H1 (cell line): ENCODE measurements at regions not wholly inside any gene's neighbourhood (a gene's known extent, or its start where the extent isn't known, plus 50 kb on each side); places are given as distances from the start of the nearest gene placed in this dataset.

Experiments used
- EGR1 ChIP-seq: IDR thresholded peaks from 2 replicates; pipeline ENCODE4 v1.6.1; 2011; ENCODE audit warnings: low read depth, low read length, borderline replicate concordance
- POLR2A ChIP-seq, 2 experiments: IDR thresholded peaks; 1 replicate in 1 of 2; 2 replicates in 1 of 2; pipeline ENCODE4 v1.6.1; 2011; ENCODE audit warnings: low read depth in 2 of 2, low read length in 2 of 2, mild to moderate bottlenecking in 2 of 2; ENCODE audit errors: control extremely low read depth in 1 of 2
- SIN3A ChIP-seq, 2 experiments: IDR thresholded peaks in 1 of 2; conservative IDR thresholded peaks in 1 of 2; 2 replicates each; pipeline ENCODE4 v1.6.1; 2011 to 2012; ENCODE audit warnings: low read length in 2 of 2, improper control_type of control experiment in 1 of 2, low read depth in 1 of 2, mild to moderate bottlenecking in 1 of 2
- SP4 ChIP-seq: IDR thresholded peaks from 2 replicates; pipeline ENCODE4 v1.6.1; 2012; ENCODE audit warnings: low read length, inconsistent platforms
- TF ChIP-seq, protein P1 (sequence below), 3 experiments: IDR thresholded peaks; 1 replicate in 2 of 3; 2 replicates in 1 of 3; pipeline versions ENCODE4 v1.5.1 to v1.6.1; 2011; ENCODE audit warnings: low read length in 3 of 3, mild to moderate bottlenecking in 3 of 3, inconsistent platforms in 2 of 3, low read depth in 1 of 3, moderate library complexity in 1 of 3; ENCODE audit not compliant: insufficient read depth in 1 of 3; ENCODE audit errors: control extremely low read depth in 1 of 3

DNA sequence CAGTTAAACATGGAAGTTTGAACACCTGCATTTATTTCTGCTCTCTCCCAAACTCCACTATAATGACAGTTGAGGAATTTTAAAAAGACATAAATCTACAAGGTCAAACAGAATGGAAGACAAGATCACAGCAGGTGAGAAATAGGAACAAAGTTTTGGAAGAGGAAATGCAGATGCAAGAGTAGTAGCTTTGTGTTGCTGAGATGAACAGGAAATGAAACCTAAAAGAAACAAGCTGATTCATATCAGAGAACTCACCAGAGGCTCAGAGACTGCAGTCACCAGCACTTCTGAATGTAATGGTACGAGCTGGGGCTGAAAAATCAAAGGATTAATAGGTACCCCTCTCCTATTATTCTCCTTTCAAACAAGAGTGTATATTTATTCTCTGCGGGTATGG, 459.9 kb downstream of the RAP2B start:
- TF ChIP-seq, protein P1, sequence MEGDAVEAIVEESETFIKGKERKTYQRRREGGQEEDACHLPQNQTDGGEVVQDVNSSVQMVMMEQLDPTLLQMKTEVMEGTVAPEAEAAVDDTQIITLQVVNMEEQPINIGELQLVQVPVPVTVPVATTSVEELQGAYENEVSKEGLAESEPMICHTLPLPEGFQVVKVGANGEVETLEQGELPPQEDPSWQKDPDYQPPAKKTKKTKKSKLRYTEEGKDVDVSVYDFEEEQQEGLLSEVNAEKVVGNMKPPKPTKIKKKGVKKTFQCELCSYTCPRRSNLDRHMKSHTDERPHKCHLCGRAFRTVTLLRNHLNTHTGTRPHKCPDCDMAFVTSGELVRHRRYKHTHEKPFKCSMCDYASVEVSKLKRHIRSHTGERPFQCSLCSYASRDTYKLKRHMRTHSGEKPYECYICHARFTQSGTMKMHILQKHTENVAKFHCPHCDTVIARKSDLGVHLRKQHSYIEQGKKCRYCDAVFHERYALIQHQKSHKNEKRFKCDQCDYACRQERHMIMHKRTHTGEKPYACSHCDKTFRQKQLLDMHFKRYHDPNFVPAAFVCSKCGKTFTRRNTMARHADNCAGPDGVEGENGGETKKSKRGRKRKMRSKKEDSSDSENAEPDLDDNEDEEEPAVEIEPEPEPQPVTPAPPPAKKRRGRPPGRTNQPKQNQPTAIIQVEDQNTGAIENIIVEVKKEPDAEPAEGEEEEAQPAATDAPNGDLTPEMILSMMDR (IDR thresholded peaks at IDR 0.05; ENCODE audit: control extremely low read depth in 1 of 3, insufficient read depth in 1 of 3, low read depth in 1 of 3, low read length in 3 of 3): no peak
- TF ChIP-seq EGR1: no peak
- no peak for TF ChIP-seq POLR2A (IDR thresholded peaks at IDR 0.05; ENCODE audit: control extremely low read depth in 1 of 2, low read depth in 2 of 2, low read length in 2 of 2)
- TF ChIP-seq SP4: no peak
- TF ChIP-seq SIN3A (conservative IDR thresholded peaks at IDR 0.05 in 1 of 2, IDR thresholded peaks at IDR 0.05 in 1 of 2; ENCODE audit: low read depth in 1 of 2, low read length in 2 of 2): no peak
